ENCODE measurements at regions not wholly inside any gene's neighbourhood (a gene's known extent, or its start where the extent isn't known, plus 50 kb on each side); places are given as distances from the start of the nearest gene placed in this dataset.

DNA sequence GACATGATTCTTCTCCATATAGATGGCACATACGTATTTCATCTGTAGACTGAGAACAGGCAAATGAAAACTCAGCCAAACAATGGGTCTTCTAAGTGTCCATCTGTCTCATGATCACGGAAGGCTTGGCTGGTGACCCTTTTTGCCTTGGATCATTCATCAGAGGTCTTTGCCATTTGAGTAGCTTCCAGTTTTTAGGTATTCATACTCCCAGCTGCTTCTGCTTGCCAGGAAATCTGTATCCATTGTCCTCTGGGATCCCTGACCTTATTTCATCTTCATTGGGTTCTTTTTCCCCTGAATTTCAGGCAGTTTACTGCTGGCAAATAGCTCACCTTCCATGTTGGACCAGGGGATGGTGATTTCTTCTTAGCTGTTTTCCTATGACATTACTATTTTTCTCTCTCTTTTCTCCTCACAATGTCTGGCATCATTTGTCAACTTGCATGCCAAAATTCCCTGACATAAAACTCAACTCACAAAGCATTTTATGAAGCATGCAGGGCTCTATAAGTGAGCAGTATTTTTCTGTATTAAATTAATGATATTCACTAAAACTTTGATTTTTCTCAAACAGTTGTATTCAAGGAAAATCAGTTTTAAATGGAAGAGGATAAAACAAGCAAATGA, 241.2 kb downstream of the DNAJB9 start:
- no peaks in the 10 kb centered on the region for H3K36me3 Mint-ChIP-seq
- ATAC-seq (no peak), DNase-seq (ENCODE audit: low spot score) (no peak)
- peaks cover 10% of the 10 kb centered on the region for H3K9me3 Mint-ChIP-seq
- no peaks in the 10 kb centered on the region for H3K4me1 Mint-ChIP-seq (ENCODE audit: low read depth in 2 of 2)
- H3K27ac Mint-ChIP-seq, result no peak overlapping the region
- H3K27me3 Mint-ChIP-seq, result no peaks in the 10 kb centered on the region
- no peak overlapping the region for H3K4me3 Mint-ChIP-seq

GRCh38 chr7:108813251-108814014, 243.8 kb downstream of the DNAJB9 start:
- no peaks in the 10 kb centered on the region for H3K4me1 Mint-ChIP-seq (ENCODE audit: low read depth in 2 of 2)
- no peak for DNase-seq (ENCODE audit: low spot score)
- no peaks in the 10 kb centered on the region for H3K36me3 Mint-ChIP-seq
- H3K27ac Mint-ChIP-seq, result no peak overlapping the region
- H3K27me3 Mint-ChIP-seq, result no peaks in the 10 kb centered on the region
- ATAC-seq, result no peak
- no peak overlapping the region for H3K4me3 Mint-ChIP-seq
- H3K9me3 Mint-ChIP-seq, result peaks cover 13% of the 10 kb centered on the region

DNA sequence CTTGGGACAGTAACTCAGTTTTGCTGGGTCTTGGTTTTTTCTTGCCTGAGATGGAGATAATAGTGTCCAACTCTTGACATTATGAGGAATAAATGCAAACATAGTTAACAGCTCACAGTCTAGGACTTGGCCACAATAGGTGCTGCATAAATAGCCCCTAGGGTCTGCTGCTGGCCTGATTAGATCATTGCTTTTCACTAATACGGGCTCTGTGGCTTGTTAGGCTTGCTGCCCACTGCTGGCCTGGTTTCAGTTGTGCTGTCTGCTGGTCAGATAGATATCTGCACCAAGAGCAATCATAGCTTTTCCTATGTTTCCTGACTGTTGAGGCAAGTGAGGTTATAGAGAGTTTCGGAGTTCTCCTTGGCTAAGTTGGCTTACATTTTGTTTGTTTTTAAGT, 246.1 kb downstream of the DNAJB9 start:
- DNase-seq (ENCODE audit: low spot score), result no peak
- H3K9me3 Mint-ChIP-seq, result peaks cover 15% of the 10 kb centered on the region
- no peak overlapping the region for H3K4me3 Mint-ChIP-seq
- no peak overlapping the region for H3K27ac Mint-ChIP-seq
- no peaks in the 10 kb centered on the region for H3K27me3 Mint-ChIP-seq
- ATAC-seq, result no peak
- H3K4me1 Mint-ChIP-seq (ENCODE audit: low read depth in 2 of 2), result no peaks in the 10 kb centered on the region
- H3K36me3 Mint-ChIP-seq, result no peaks in the 10 kb centered on the region

GRCh38 chr7:108818742-108819141, 249.1 kb downstream of the DNAJB9 start:
- Mint-ChIP-seq H3K4me3 (no peak overlapping the region), H3K27me3 (no peaks in the 10 kb centered on the region), H3K27ac (no peak overlapping the region), H3K36me3 (no peaks in the 10 kb centered on the region), H3K9me3 (peaks cover 23% of the 10 kb centered on the region), H3K4me1 (ENCODE audit: low read depth in 2 of 2) (no peaks in the 10 kb centered on the region)
- DNase-seq (ENCODE audit: low spot score) (no peak), ATAC-seq (no peak)

DNA sequence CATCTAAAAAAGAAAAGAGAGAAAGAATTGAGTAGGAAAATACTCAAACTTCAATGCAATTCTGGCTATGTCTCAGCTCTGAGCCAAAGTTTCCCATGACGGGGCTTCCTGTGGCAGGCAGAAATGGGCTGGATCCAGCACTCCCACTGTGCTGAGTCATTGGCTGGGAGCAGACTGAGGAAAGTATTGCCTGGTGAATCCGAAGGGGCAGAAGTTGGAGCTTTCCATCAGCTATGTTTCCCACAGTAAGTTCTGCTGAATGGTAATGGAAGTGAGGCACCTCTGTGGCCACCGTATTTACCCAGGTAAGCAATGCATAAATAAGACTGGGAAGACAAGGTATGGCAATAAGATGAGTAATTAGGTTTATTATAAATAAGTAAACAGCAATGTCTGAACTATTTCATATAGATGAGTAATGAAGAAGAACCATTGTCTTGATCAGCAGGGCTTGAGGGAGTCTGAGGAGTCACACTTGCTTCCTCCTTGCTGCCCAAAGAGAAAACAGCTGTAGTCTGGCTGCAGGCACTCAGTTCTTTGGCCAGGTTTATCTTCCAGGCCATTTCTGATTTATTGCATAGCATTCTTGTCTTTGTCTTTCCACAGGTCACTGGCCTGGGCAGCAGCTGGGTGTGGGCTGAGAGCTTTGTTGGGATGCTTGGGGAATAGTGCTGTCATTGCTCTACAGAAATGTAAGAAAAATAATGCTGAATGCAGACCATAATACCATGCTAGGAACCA, 255.3 kb downstream of the DNAJB9 start:
- Mint-ChIP-seq H3K27me3 (no peaks in the 10 kb centered on the region), H3K9me3 (peaks cover 23% of the 10 kb centered on the region), H3K4me1 (ENCODE audit: low read depth in 2 of 2) (no peaks in the 10 kb centered on the region), H3K36me3 (no peaks in the 10 kb centered on the region), H3K4me3 (no peak overlapping the region), H3K27ac (no peak overlapping the region)
- no peak for DNase-seq (ENCODE audit: low spot score)
- no peak for ATAC-seq

DNA sequence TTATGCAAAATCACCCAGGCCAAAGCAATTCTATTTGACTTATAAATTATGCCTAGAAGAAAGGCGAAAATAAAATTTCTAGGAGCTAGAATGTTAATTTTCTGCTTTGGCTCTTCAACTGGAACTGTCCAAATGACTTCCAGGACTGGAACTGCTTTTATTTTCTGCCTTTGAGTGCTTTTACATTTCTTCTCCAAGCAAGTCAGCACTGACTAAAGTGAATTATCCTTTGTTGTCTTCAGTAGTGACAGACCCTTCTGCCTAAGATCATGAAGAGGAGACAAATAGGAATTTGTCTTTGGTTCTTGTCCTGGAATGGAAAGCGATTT, 255.9 kb downstream of the DNAJB9 start:
- H3K27ac Mint-ChIP-seq, result no peak overlapping the region

DNA sequence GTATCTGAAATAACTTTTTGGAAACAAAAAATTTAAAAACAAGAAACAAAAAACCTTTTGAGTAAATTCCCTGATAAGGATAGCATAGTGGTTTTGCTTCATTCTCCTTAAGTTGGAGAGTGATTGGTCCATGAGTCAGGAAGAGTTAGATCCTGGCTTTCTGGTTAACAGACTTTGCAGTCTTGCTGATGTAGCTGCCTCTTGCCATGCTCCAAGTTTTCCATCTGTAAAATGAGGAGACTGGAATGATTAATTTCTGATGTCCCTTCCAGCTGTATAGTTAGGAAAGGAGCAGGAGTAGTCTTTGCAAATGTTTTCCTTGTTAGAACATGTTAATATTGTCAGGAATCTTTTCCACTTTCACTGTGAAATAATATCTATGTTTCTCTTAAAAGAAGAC, 266.6 kb downstream of the DNAJB9 start:
- Mint-ChIP-seq H3K36me3 (no peaks in the 10 kb centered on the region), H3K27me3 (no peaks in the 10 kb centered on the region), H3K27ac (no peak overlapping the region), H3K4me1 (ENCODE audit: low read depth in 2 of 2) (no peaks in the 10 kb centered on the region), H3K4me3 (no peak overlapping the region), H3K9me3 (peaks cover 15% of the 10 kb centered on the region)
- ATAC-seq (no peak), DNase-seq (ENCODE audit: low spot score) (no peak)

More for the DNA sequence above, 255.9 kb downstream of the DNAJB9 start:
- Mint-ChIP-seq H3K4me3 (no peak overlapping the region), H3K27me3 (no peaks in the 10 kb centered on the region), H3K9me3 (peaks cover 23% of the 10 kb centered on the region), H3K36me3 (no peaks in the 10 kb centered on the region), H3K4me1 (ENCODE audit: low read depth in 2 of 2) (no peaks in the 10 kb centered on the region)
- ATAC-seq, result no peak
- DNase-seq (ENCODE audit: low spot score), result no peak

- ATAC-seq (no peak), DNase-seq (ENCODE audit: low spot score) (no peak)
- H3K4me3 Mint-ChIP-seq, result no peak overlapping the region
- H3K9me3 Mint-ChIP-seq, result peaks cover 19% of the 10 kb centered on the region
- H3K27me3 Mint-ChIP-seq, result no peaks in the 10 kb centered on the region
- no peaks in the 10 kb centered on the region for H3K4me1 Mint-ChIP-seq (ENCODE audit: low read depth in 2 of 2)
- no peaks in the 10 kb centered on the region for H3K36me3 Mint-ChIP-seq
- no peak overlapping the region for H3K27ac Mint-ChIP-seq
Observed at GRCh38 chr7:108838198-108838597, 268.5 kb downstream of the DNAJB9 start.

GRCh38 chr7:108839076-108839475, 269.4 kb downstream of the DNAJB9 start:
- H3K9me3 Mint-ChIP-seq, result peaks cover 13% of the 10 kb centered on the region
- no peak overlapping the region for H3K4me3 Mint-ChIP-seq
- H3K27me3 Mint-ChIP-seq, result no peaks in the 10 kb centered on the region
- ATAC-seq, result no peak
- no peak for DNase-seq (ENCODE audit: low spot score)
- H3K4me1 Mint-ChIP-seq (ENCODE audit: low read depth in 2 of 2), result no peaks in the 10 kb centered on the region
- H3K36me3 Mint-ChIP-seq, result no peaks in the 10 kb centered on the region
- no peak overlapping the region for H3K27ac Mint-ChIP-seq

- Mint-ChIP-seq H3K9me3 (peaks cover 7% of the 10 kb centered on the region), H3K4me1 (ENCODE audit: low read depth in 2 of 2) (no peaks in the 10 kb centered on the region), H3K4me3 (no peak overlapping the region), H3K27ac (no peak overlapping the region), H3K27me3 (no peaks in the 10 kb centered on the region), H3K36me3 (no peaks in the 10 kb centered on the region)
- ATAC-seq (no peak), DNase-seq (ENCODE audit: low spot score) (no peak)
Observed at GRCh38 chr7:108845951-108846350, 276.3 kb downstream of the DNAJB9 start.

GRCh38 chr7:108846471-108846870, 276.8 kb downstream of the DNAJB9 start:
- Mint-ChIP-seq H3K27me3 (no peaks in the 10 kb centered on the region), H3K36me3 (no peaks in the 10 kb centered on the region), H3K9me3 (peaks cover 11% of the 10 kb centered on the region), H3K4me1 (ENCODE audit: low read depth in 2 of 2) (no peaks in the 10 kb centered on the region), H3K27ac (no peak overlapping the region), H3K4me3 (no peak overlapping the region)
- DNase-seq (ENCODE audit: low spot score), result no peak
- ATAC-seq, result no peak

- Mint-ChIP-seq H3K9me3 (peaks cover 9% of the 10 kb centered on the region), H3K27ac (no peak overlapping the region), H3K27me3 (no peaks in the 10 kb centered on the region), H3K4me1 (ENCODE audit: low read depth in 2 of 2) (no peaks in the 10 kb centered on the region), H3K36me3 (no peaks in the 10 kb centered on the region), H3K4me3 (no peak overlapping the region)
- ATAC-seq, result no peak
- no peak for DNase-seq (ENCODE audit: low spot score)
Observed at GRCh38 chr7:108848486-108848885, 278.8 kb downstream of the DNAJB9 start.

DNA sequence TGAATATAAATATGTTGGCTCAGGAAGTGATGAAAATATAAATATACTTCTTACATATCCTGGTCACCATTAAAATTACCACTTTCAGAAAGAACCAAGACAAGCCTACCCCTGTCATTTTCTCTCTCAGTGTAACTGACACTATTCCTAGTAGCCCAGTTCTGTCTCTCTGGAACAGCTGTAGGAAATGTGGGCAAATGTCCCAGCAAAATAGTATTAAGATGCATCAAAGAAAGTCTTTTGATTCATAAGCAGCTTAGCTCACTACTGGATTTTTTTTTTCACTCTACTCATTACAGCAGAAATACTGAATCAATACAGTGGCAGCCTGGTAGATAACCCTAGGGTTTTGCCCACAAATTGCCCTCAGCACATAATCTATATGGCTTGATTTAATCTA, 290.9 kb downstream of the DNAJB9 start:
- Mint-ChIP-seq H3K27me3 (no peaks in the 10 kb centered on the region), H3K4me1 (ENCODE audit: low read depth in 2 of 2) (no peaks in the 10 kb centered on the region)

DNA sequence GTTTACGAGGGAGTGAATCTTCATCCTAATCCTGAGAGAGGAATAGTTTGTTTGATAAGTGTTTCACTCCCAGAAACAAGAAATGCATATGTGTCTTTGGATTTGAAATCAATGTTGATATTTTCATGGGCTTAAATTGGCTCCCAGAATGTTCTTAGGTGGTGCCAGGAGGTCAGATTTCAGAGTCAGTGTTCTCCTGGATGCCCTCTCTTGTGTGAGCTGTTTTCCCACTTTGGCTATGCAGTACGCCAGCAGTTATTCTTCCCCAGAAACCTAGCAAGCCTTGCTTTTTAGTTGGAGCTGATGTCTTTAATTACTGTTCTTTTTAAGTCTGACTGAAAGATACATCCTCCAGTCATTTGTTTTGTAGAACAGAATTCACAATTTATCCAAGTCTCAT, 291.4 kb downstream of the DNAJB9 start:
- no peak for ATAC-seq
- no peak for DNase-seq (ENCODE audit: low spot score)
- H3K9me3 Mint-ChIP-seq, result peaks cover 25% of the 10 kb centered on the region

More for the DNA sequence above, 290.9 kb downstream of the DNAJB9 start:
- Mint-ChIP-seq H3K4me3 (no peak overlapping the region), H3K9me3 (peaks cover 25% of the 10 kb centered on the region), H3K36me3 (peaks cover 10% of the 10 kb centered on the region), H3K27ac (no peak overlapping the region)
- DNase-seq (ENCODE audit: low spot score) (no peak), ATAC-seq (no peak)

More for the DNA sequence above, 291.4 kb downstream of the DNAJB9 start:
- Mint-ChIP-seq H3K27ac (no peak overlapping the region), H3K4me1 (ENCODE audit: low read depth in 2 of 2) (no peaks in the 10 kb centered on the region), H3K4me3 (no peak overlapping the region), H3K27me3 (no peaks in the 10 kb centered on the region), H3K36me3 (peaks cover 10% of the 10 kb centered on the region)
